Inflammatory macrophage treated with lipopolysaccharide for 1 hour (primary cell): ENCODE measurements at regions not wholly inside any gene's neighbourhood (a gene's known extent, or its start where the extent isn't known, plus 50 kb on each side); places are given as distances from the start of the nearest gene placed in this dataset.
A peak's percentile ranks its signal among the peaks of the same experiment; 100 is the strongest.

Experiments
- DNase-seq, 2 donors: peaks; one replicate each; pipeline ENCODE4 v3.0.0-alpha.2; 2020 to 2022

- no peak for DNase-seq
These were observed 283.7 kb upstream of the ID2 start for GRCh38 chr2:8398040-8398668.

- DNase-seq: no peak
These were observed 282.1 kb upstream of the ID2 start for GRCh38 chr2:8399731-8400130.

DNA sequence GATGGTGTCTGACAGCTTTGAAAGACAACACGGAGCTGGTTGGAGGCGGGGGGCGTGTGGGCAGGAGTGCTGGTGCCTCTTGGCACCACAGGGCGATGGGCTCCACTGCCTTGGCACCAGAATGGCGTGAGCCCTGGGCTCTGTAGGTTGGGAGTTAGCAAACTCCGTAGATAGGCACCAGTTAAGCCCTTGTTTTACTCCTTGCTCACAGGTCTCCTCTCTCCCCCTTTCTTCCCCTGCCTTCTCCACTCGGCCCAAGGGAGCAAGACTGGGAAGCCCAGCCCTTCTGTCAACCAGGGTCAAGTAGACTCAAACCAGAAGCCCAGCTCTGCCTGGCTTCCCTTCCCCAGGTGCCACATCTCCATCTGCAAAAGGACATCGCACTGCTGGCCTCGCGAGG lies 281.7 kb upstream of the ID2 start:
- no peak for DNase-seq

DNA sequence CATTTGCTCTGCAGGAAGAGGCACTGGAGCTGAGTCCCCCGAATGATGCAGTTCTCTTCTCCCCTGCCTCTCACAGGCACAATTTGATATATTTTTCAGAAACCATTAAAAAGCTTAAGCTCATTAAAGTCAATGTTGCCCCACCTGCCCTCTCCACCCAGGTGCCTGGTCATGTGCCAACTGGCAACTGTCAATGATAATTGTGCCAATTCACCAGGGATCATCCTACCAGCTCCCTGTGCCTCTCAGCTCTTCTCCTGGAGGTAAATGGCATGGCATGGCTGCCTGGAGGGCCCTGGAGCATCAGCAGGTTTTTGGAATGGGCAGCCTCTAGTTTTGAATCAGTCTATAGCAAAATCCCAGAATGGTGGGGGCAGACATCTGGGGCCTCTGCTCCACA lies 279.6 kb upstream of the ID2 start:
- no peak for DNase-seq

DNA sequence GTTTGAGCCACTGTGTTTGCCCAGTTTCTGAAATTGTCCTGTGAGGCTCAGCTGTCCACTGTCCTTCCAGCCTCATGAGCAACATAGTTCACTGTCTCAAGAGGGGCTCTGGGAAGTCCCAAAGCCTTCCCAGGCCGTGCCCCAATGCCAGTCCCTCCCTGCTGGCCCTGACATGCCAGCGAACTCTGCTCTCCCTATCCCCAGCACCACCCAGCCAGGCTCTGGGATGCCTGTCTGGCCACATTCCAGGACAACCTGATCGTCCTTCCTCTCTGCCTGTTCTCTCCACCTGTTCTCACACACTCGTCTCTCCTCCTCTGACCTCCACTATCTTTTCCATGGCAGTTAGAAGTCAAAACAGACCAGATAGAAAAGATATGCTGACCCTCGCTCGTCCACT lies 278.0 kb upstream of the ID2 start:
- no peak for DNase-seq

GRCh38 chr2:8405334-8405733 lies 276.5 kb upstream of the ID2 start:
- no peak for DNase-seq

DNA sequence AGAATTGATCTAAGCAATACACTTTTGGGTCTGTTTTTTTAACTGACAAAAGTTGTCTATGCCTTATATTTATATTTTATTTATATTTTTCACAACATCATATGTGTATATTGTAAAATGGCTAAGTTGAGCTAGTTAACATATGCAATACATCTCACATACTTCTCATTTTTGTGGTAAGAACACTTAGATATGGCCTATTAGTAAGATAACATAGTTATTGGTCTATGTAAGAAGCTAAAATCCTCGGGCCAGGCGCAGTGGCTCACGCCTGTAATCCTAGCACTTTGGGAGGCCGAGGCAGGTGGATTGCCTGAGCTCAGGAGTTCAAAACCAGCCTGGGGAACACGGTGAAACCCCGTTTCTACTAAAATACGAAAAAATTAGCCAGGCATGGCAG lies 275.6 kb upstream of the ID2 start:
- no peak for DNase-seq

DNA sequence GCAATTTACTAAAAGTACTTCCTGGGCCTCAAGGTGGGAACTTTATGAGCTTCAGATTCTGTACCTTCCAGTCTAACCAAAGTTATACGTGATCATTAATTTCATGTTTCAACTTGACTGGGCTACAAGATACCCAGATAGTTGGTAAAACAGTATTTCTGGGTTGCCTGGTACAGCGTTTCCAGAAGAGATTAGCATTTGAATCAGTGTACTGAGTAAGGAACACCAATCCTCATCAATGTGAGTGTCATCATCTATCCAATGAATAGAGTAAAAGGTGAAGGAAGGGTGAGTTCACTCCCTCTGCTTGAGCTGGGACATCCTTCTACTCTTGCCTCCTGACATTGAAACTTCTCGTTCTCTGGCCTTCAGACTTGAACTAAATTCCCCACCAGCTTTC lies 274.5 kb upstream of the ID2 start:
- no peak for DNase-seq

- peak; percentile 43 to 60 for DNase-seq
These were observed 273.0 kb upstream of the ID2 start for GRCh38 chr2:8408560-8409460.

DNA sequence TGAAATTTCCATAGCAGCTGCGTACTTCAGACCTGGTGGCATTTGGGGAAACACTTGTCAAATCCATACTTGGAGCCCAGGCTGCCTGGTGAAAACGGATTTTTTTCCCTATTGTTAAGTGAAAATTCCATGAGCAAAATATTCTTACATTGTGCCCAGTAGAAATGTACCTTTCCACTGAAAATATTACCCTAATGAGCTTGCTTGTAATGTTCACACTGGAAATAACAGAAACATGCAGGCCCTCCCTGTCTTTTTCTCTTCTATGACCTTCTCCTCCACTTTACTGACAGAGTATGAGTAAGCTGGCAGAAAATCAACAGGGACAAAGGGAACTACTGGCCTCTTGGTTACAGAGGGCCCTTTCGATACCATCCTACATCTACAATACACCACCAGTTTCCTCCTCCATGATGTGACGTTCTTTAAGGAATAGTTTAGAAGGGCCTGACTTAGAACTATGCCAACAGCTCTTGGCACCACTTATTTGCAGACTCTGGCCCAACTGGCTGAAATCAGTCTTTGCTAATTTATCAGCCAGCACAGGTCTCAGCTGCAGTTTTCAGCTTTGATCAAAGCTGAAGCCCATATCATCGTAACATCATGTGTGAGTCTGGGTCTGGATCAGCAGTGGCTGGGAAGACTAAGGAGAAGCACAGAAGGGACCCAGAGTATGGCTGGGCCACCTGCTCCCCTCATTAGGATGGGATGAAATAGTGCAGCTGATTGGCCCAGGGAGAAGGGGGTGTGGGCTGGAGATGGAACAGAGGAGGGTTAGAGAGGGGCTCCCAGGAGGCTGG lies 272.2 kb upstream of the ID2 start:
- peak; percentile 40 to 52 for DNase-seq

DNA sequence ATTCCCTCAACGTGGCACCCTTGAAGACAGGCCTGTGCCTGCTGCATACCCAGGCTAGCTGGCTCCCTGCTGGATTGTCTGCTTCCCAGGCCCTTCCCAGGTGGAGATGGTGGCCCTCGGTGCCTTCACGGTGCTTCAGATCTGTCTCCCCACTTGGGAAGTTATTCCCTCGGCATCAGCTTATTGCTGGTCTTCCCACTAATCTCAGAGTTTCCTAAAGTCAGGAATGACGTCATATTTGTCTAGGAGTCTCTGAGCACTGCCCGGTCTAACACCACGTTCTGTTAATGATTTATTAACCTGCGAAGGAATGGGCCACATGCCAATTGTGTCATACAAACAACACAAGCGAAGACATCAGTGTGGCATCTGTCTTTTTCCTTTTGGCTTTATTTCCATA lies 269.8 kb upstream of the ID2 start:
- DNase-seq: no peak

- DNase-seq: no peak
These were observed 269.3 kb upstream of the ID2 start for GRCh38 chr2:8412586-8412985.

GRCh38 chr2:8413589-8414135 lies 268.2 kb upstream of the ID2 start:
- DNase-seq: peak in 1 of 2 donors; percentile 57

- DNase-seq: peak; percentile 40 to 59
These were observed 266.6 kb upstream of the ID2 start for GRCh38 chr2:8414946-8415879.

GRCh38 chr2:8416001-8416571 lies 265.8 kb upstream of the ID2 start:
- DNase-seq: no peak

- no peak for DNase-seq
These were observed 264.7 kb upstream of the ID2 start for GRCh38 chr2:8416849-8417832.

GRCh38 chr2:8418721-8419120 lies 263.1 kb upstream of the ID2 start:
- DNase-seq: no peak

- DNase-seq: no peak
These were observed 260.0 kb upstream of the ID2 start for GRCh38 chr2:8421658-8422449.

GRCh38 chr2:8422450-8422800 lies 259.4 kb upstream of the ID2 start:
- DNase-seq: no peak
